Panc1 (cell line): ENCODE measurements at regions not wholly inside any gene's neighbourhood (a gene's known extent, or its start where the extent isn't known, plus 50 kb on each side); places are given as distances from the start of the nearest gene placed in this dataset.

ENCODE experiments used
- ATAC-seq: fragments of 200-7000 bp; cut with Tn5 transposase; 2 replicates; pipeline ENCODE4 v1.9.1; 2020; ENCODE audit warnings: mild to moderate bottlenecking, moderate library complexity
- BruUV-seq: library from RNA; stranded (reverse); fragments of 400-500 nt; replicated peaks from 2 replicates; lab custom pipeline; 2021; lab: Mats Ljungman, UMichigan
- CTCF ChIA-PET: fragments of 300-600 bp; sonication (Branson Sonifier 250); formaldehyde crosslinking; loops from one replicate; lab custom pipeline; 2022; ENCODE audit warnings: antibody characterized with exemption; lab: Charles Lee
- POLR2A ChIA-PET: fragments of 300-600 bp; sonication (Branson Sonifier 250); formaldehyde crosslinking; loops from one replicate; lab custom pipeline; 2022; ENCODE audit warnings: antibody characterized with exemption; lab: Charles Lee
- DNase-seq: peaks from one replicate; pipeline ENCODE4 v3.0.0-alpha.2; 2010; ENCODE audit warnings: low read depth, low spot score
- H3K27ac ChIP-seq: 2 replicates; pipeline ENCODE4 v1.5.1; 2011; ENCODE audit warnings: mild to moderate bottlenecking, low read length, inconsistent platforms
- H3K27me3 ChIP-seq: fragments of 200-500 bp; sonication (Bioruptor generic); 2 replicates; pipeline ENCODE4 v1.6.0; 2014; ENCODE audit warnings: low read length, inconsistent platforms; ENCODE audit not compliant: control insufficient read depth, insufficient read depth
- H3K36me3 ChIP-seq: fragments of 200-500 bp; sonication (Bioruptor generic); 2 replicates; pipeline ENCODE4 v1.5.1; 2014; ENCODE audit warnings: inconsistent platforms, mild to moderate bottlenecking, low read length, moderate library complexity; ENCODE audit not compliant: control insufficient read depth, insufficient read depth
- H3K4me1 ChIP-seq: 2 replicates; pipeline ENCODE4 v1.5.1; 2011; ENCODE audit warnings: inconsistent platforms, mild to moderate bottlenecking, low read length, moderate library complexity; ENCODE audit not compliant: control insufficient read depth, insufficient read depth
- H3K4me3 ChIP-seq, 2 experiments: 2 replicates each; pipeline ENCODE4 v1.5.1; 2011 to 2012; ENCODE audit warnings: low read depth in 2 of 2, low read length in 2 of 2, mild to moderate bottlenecking in 2 of 2, inconsistent platforms in 1 of 2, moderate library complexity in 1 of 2
- H3K9me3 ChIP-seq: fragments of 200-500 bp; sonication (Bioruptor generic); 2 replicates; pipeline ENCODE4 v1.5.1; 2014; ENCODE audit warnings: low read depth, mild to moderate bottlenecking, inconsistent platforms, low read length, moderate library complexity; ENCODE audit not compliant: control insufficient read depth, insufficient read depth
- CTCF ChIP-seq: fragments of 450-650 bp; IDR thresholded peaks from 2 replicates; pipeline ENCODE4 v1.5.1; 2017; ENCODE audit warnings: mild to moderate bottlenecking
- POLR2AphosphoS5 ChIP-seq: IDR thresholded peaks from 2 replicates; pipeline ENCODE4 v1.6.1; 2012; ENCODE audit warnings: mild to moderate bottlenecking, low read depth, low read length, moderate library complexity
- REST ChIP-seq, 2 experiments: IDR thresholded peaks; 2 replicates each; pipeline ENCODE4 v1.6.1; 2011 to 2012; ENCODE audit warnings: low read depth in 2 of 2, control low read depth in 1 of 2, low read length in 1 of 2, mild to moderate bottlenecking in 1 of 2, moderate library complexity in 1 of 2; ENCODE audit not compliant: insufficient read depth in 1 of 2
- SIN3A ChIP-seq: IDR thresholded peaks from 2 replicates; pipeline ENCODE4 v1.6.1; 2012; ENCODE audit warnings: low read depth, mild to moderate bottlenecking, low read length, moderate library complexity, borderline replicate concordance; ENCODE audit not compliant: insufficient read depth
- TCF7L2 ChIP-seq: IDR thresholded peaks from 2 replicates; pipeline ENCODE4 v1.6.1; 2011; ENCODE audit warnings: mild to moderate bottlenecking, low read depth, low read length, inconsistent platforms
- in situ Hi-C: cut with HindIII; loops from 2 replicates; pipeline ENCODE4 v1.10.0; 2016; ENCODE audit warnings: low sequenced_read_pairs, low pct_unique_long_range_greater_than_20kb
- intact Hi-C: fragments of 100-400 bp; cut with micrococcal nuclease; formaldehyde crosslinking; loops from one replicate; pipeline ENCODE4 v1.10.0; 2022; ENCODE audit not compliant: unreplicated experiment

GRCh38 chr4:4642496-4643000, 100.7 kb upstream of the STX18 start:
- POLR2A ChIA-PET = no interaction called here
- Histone ChIP-seq H3K9me3 (no peaks in the 10 kb centered on the region), H3K4me1 (peaks cover 6% of the 10 kb centered on the region; the same call in 1 of the 2 replicates), H3K4me3 (no peak overlapping the region), H3K36me3 (no peaks in the 10 kb centered on the region), H3K27ac (no peak overlapping the region), H3K27me3 (no peaks in the 10 kb centered on the region)
- ATAC-seq (no peak), DNase-seq (no peak)
- CTCF ChIA-PET = no interaction called here
- TF ChIP-seq CTCF (no peak), POLR2AphosphoS5 (no peak), SIN3A (no peak), REST (IDR thresholded peaks at IDR 0.05; ENCODE audit: insufficient read depth in 1 of 2, low read depth in 2 of 2, low read length in 1 of 2) (no peak), TCF7L2 (no peak)
- BruUV-seq = no TSS peak
- in situ Hi-C loops (no loop called here), intact Hi-C loops (no loop called here)

- POLR2A ChIA-PET = no interaction called here
- CTCF ChIA-PET = no interaction called here
- H3K4me1 ChIP-seq = peaks cover 6% of the 10 kb centered on the region; the same call in 1 of the 2 replicates
- H3K27me3 ChIP-seq = no peaks in the 10 kb centered on the region
- no peak overlapping the region for H3K27ac ChIP-seq
- ATAC-seq (no peak), DNase-seq (no peak)
- intact Hi-C loops = no loop called here
- BruUV-seq = no TSS peak
- in situ Hi-C loops = no loop called here
- H3K4me3 ChIP-seq = no peak overlapping the region
- TF ChIP-seq POLR2AphosphoS5 = no peak
- TF ChIP-seq TCF7L2 = no peak
- no peak for TF ChIP-seq CTCF
- TF ChIP-seq SIN3A = no peak
- TF ChIP-seq REST (IDR thresholded peaks at IDR 0.05; ENCODE audit: insufficient read depth in 1 of 2, low read depth in 2 of 2, low read length in 1 of 2) = no peak
- no peaks in the 10 kb centered on the region for H3K36me3 ChIP-seq
- H3K9me3 ChIP-seq = no peaks in the 10 kb centered on the region
These were observed 100.0 kb upstream of the STX18 start for GRCh38 chr4:4641661-4642495.
